ENCODE measurements at regions not wholly inside any gene's neighbourhood (a gene's known extent, or its start where the extent isn't known, plus 50 kb on each side); places are given as distances from the start of the nearest gene placed in this dataset.
"Not testable (repeated sequence)": the region's sequence is repeated elsewhere in the genome, so short reads cannot be mapped to it uniquely, and the experiment has no call there.

GRCh38 chr1:55784941-55785450 lies 569.8 kb upstream of the USP24 start:
- not testable (repeated sequence) for DNase-seq (ENCODE audit: low read depth in 2 of 2)

GRCh38 chr1:55781944-55782482 lies 566.8 kb upstream of the USP24 start:
- no peak for DNase-seq (ENCODE audit: low read depth in 2 of 2)

- DNase-seq (ENCODE audit: low read depth in 2 of 2), result no peak
Observed at GRCh38 chr1:55781003-55781402, 565.8 kb upstream of the USP24 start.

GRCh38 chr1:55777545-55777944 lies 562.4 kb upstream of the USP24 start:
- DNase-seq (ENCODE audit: low read depth in 2 of 2), result no peak

GRCh38 chr1:55775007-55775406 lies 559.8 kb upstream of the USP24 start:
- DNase-seq (ENCODE audit: low read depth in 2 of 2), result no peak

GRCh38 chr1:55774446-55774845 lies 559.3 kb upstream of the USP24 start:
- DNase-seq (ENCODE audit: low read depth in 2 of 2), result no peak

GRCh38 chr1:55773211-55773940 lies 558.2 kb upstream of the USP24 start:
- DNase-seq (ENCODE audit: low read depth in 2 of 2), result no peak

- no peak for DNase-seq (ENCODE audit: low read depth in 2 of 2)
Observed at GRCh38 chr1:55768327-55768952, 553.3 kb upstream of the USP24 start.

GRCh38 chr1:55767171-55767570 lies 552.0 kb upstream of the USP24 start:
- no peak for DNase-seq (ENCODE audit: low read depth in 2 of 2)

GRCh38 chr1:55765505-55765904 lies 550.3 kb upstream of the USP24 start:
- not testable (repeated sequence) for DNase-seq (ENCODE audit: low read depth in 2 of 2)

GRCh38 chr1:55751776-55752175 lies 536.6 kb upstream of the USP24 start:
- DNase-seq (ENCODE audit: low read depth in 2 of 2), result no peak

GRCh38 chr1:55750628-55750995 lies 535.4 kb upstream of the USP24 start:
- DNase-seq (ENCODE audit: low read depth in 2 of 2), result no peak

- no peak for DNase-seq (ENCODE audit: low read depth in 2 of 2)
Observed at GRCh38 chr1:55749975-55750627, 534.9 kb upstream of the USP24 start.

- no peak for DNase-seq (ENCODE audit: low read depth in 2 of 2)
Observed at GRCh38 chr1:55747408-55747841, 532.3 kb upstream of the USP24 start.

GRCh38 chr1:55746710-55747109 lies 531.5 kb upstream of the USP24 start:
- no peak for DNase-seq (ENCODE audit: low read depth in 2 of 2)

- DNase-seq (ENCODE audit: low read depth in 2 of 2), result no peak
Observed at GRCh38 chr1:55741516-55741915, 526.4 kb upstream of the USP24 start.

GRCh38 chr1:55735106-55735505 lies 519.9 kb upstream of the USP24 start:
- DNase-seq (ENCODE audit: low read depth in 2 of 2), result no peak

GRCh38 chr1:55726994-55727393 lies 511.8 kb upstream of the USP24 start:
- no peak for DNase-seq (ENCODE audit: low read depth in 2 of 2)

GRCh38 chr1:55725378-55725777 lies 510.2 kb upstream of the USP24 start:
- no peak for DNase-seq (ENCODE audit: low read depth in 2 of 2)

GRCh38 chr1:55724551-55725325 lies 509.6 kb upstream of the USP24 start:
- no peak for DNase-seq (ENCODE audit: low read depth in 2 of 2)

- DNase-seq (ENCODE audit: low read depth in 2 of 2), result no peak
Observed at GRCh38 chr1:55723001-55723400, 507.8 kb upstream of the USP24 start.

GRCh38 chr1:55720261-55720660 lies 505.1 kb upstream of the USP24 start:
- DNase-seq (ENCODE audit: low read depth in 2 of 2), result no peak
